Naive B cell (primary cell): ENCODE measurements at regions not wholly inside any gene's neighbourhood (a gene's known extent, or its start where the extent isn't known, plus 50 kb on each side); places are given as distances from the start of the nearest gene placed in this dataset.
"Not testable (repeated sequence)": the region's sequence is repeated elsewhere in the genome, so short reads cannot be mapped to it uniquely, and the experiment has no call there.

Source experiments
- ATAC-seq, 2 donors: fragments of 150-1000 bp; cut with Tn5 transposase; 2 replicates each; pipeline ENCODE4 v1.10.0; 2021; ENCODE audit warnings: low read depth in 2 of 2, mild to moderate bottlenecking in 2 of 2, moderate library complexity in 2 of 2
- DNase-seq: peaks from one replicate; pipeline ENCODE4 v3.0.0; 2022
- H3K27ac Mint-ChIP-seq, 6 donors: one replicate each; pipeline ENCODE4 v1.8.0; 2020 to 2022; ENCODE audit warnings: mild to moderate bottlenecking in 6 of 6, mixed read lengths in 6 of 6, moderate library complexity in 5 of 6, inconsistent platforms in 2 of 6
- H3K27me3 Mint-ChIP-seq, 3 donors: one replicate each; pipeline ENCODE4 v1.8.0; 2021 to 2022; ENCODE audit warnings: mixed read lengths in 3 of 3, mild to moderate bottlenecking in 1 of 3
- H3K36me3 Mint-ChIP-seq, 2 donors: one replicate each; pipeline ENCODE4 v1.8.0; 2020 to 2022; ENCODE audit warnings: mixed read lengths in 2 of 2, inconsistent platforms in 1 of 2, mild to moderate bottlenecking in 1 of 2
- H3K4me1 Mint-ChIP-seq, 3 donors: one replicate each; pipeline ENCODE4 v1.8.0; 2020 to 2022; ENCODE audit warnings: mixed read lengths in 3 of 3, inconsistent platforms in 1 of 3, mild to moderate bottlenecking in 1 of 3, moderate library complexity in 1 of 3
- H3K4me3 Mint-ChIP-seq, 8 donors: one replicate each; pipeline ENCODE4 v1.8.0; 2020 to 2022; ENCODE audit warnings: mild to moderate bottlenecking in 8 of 8, mixed read lengths in 8 of 8, moderate library complexity in 8 of 8, inconsistent platforms in 2 of 8
- H3K9me3 Mint-ChIP-seq, 7 donors: one replicate each; pipeline ENCODE4 v1.8.0; 2020 to 2022; ENCODE audit warnings: mixed read lengths in 7 of 7, mild to moderate bottlenecking in 5 of 7, inconsistent platforms in 2 of 7, moderate library complexity in 1 of 7

- DNase-seq (no peak), ATAC-seq (no peak)
- H3K9me3 Mint-ChIP-seq, result peaks cover 0 to 5% (median 0%) of the 10 kb centered on the region in 7 donors
- H3K4me3 Mint-ChIP-seq, result no peak overlapping the region
- H3K36me3 Mint-ChIP-seq, result no peaks in the 10 kb centered on the region
- H3K4me1 Mint-ChIP-seq, result no peaks in the 10 kb centered on the region
- H3K27me3 Mint-ChIP-seq, result no peaks in the 10 kb centered on the region
- no peak overlapping the region for H3K27ac Mint-ChIP-seq
These were observed 190.4 kb upstream of the KCTD3 start for GRCh38 chr1:215376544-215377264.

- Mint-ChIP-seq H3K9me3 (peaks cover 0 to 4% (median 0%) of the 10 kb centered on the region in 7 donors), H3K27me3 (no peaks in the 10 kb centered on the region), H3K27ac (no peak overlapping the region), H3K4me1 (no peaks in the 10 kb centered on the region), H3K36me3 (no peaks in the 10 kb centered on the region), H3K4me3 (no peak overlapping the region)
- ATAC-seq, result no peak
- DNase-seq, result no peak
These were observed 189.4 kb upstream of the KCTD3 start for GRCh38 chr1:215377746-215378145.

GRCh38 chr1:215380566-215380965 is 186.5 kb upstream of the KCTD3 start:
- no peak overlapping the region for H3K27ac Mint-ChIP-seq
- no peak overlapping the region for H3K4me3 Mint-ChIP-seq
- DNase-seq, result no peak
- H3K4me1 Mint-ChIP-seq, result no peaks in the 10 kb centered on the region
- no peaks in the 10 kb centered on the region for H3K27me3 Mint-ChIP-seq
- no peak for ATAC-seq
- no peaks in the 10 kb centered on the region for H3K36me3 Mint-ChIP-seq
- peaks cover 0 to 3% (median 0%) of the 10 kb centered on the region in 7 donors for H3K9me3 Mint-ChIP-seq

- H3K27ac Mint-ChIP-seq, result no peak overlapping the region
- no peak for ATAC-seq
- H3K4me1 Mint-ChIP-seq, result no peaks in the 10 kb centered on the region
- peaks cover 3 to 15% (median 8%) of the 10 kb centered on the region in 7 donors for H3K9me3 Mint-ChIP-seq
- DNase-seq, result no peak
- no peak overlapping the region for H3K4me3 Mint-ChIP-seq
- H3K27me3 Mint-ChIP-seq, result no peaks in the 10 kb centered on the region
- no peaks in the 10 kb centered on the region for H3K36me3 Mint-ChIP-seq
These were observed 173.6 kb upstream of the KCTD3 start for GRCh38 chr1:215393476-215393875.

- H3K4me3 Mint-ChIP-seq, result no peak overlapping the region
- no peak for ATAC-seq
- H3K4me1 Mint-ChIP-seq, result no peaks in the 10 kb centered on the region
- H3K9me3 Mint-ChIP-seq, result peaks cover 3 to 15% (median 7%) of the 10 kb centered on the region in 7 donors
- H3K27me3 Mint-ChIP-seq, result no peaks in the 10 kb centered on the region
- peak overlapping the region in 1 of 6 donors; percentile 82 for H3K27ac Mint-ChIP-seq
- DNase-seq, result no peak
- H3K36me3 Mint-ChIP-seq, result no peaks in the 10 kb centered on the region
These were observed 172.8 kb upstream of the KCTD3 start for GRCh38 chr1:215394084-215394991.

GRCh38 chr1:215397106-215397505 is 170.0 kb upstream of the KCTD3 start:
- ATAC-seq (no peak), DNase-seq (no peak)

GRCh38 chr1:215397843-215398242 is 169.3 kb upstream of the KCTD3 start:
- Mint-ChIP-seq H3K27ac (no peak overlapping the region), H3K27me3 (no peaks in the 10 kb centered on the region), H3K9me3 (peaks cover 1 to 10% (median 6%) of the 10 kb centered on the region in 7 donors), H3K4me1 (no peaks in the 10 kb centered on the region), H3K36me3 (no peaks in the 10 kb centered on the region), H3K4me3 (no peak overlapping the region)
- DNase-seq (no peak), ATAC-seq (no peak)

More at GRCh38 chr1:215397106-215397505, 170.0 kb upstream of the KCTD3 start:
- H3K27me3 Mint-ChIP-seq, result no peaks in the 10 kb centered on the region
- H3K36me3 Mint-ChIP-seq, result no peaks in the 10 kb centered on the region
- H3K27ac Mint-ChIP-seq, result no peak overlapping the region
- H3K9me3 Mint-ChIP-seq, result peaks cover 1 to 10% (median 6%) of the 10 kb centered on the region in 7 donors
- no peak overlapping the region for H3K4me3 Mint-ChIP-seq
- H3K4me1 Mint-ChIP-seq, result no peaks in the 10 kb centered on the region

- no peak overlapping the region for H3K4me3 Mint-ChIP-seq
- DNase-seq (no peak), ATAC-seq (no peak)
- no peaks in the 10 kb centered on the region for H3K36me3 Mint-ChIP-seq
- no peaks in the 10 kb centered on the region for H3K27me3 Mint-ChIP-seq
- no peak overlapping the region for H3K27ac Mint-ChIP-seq
- H3K4me1 Mint-ChIP-seq, result no peaks in the 10 kb centered on the region
- peaks cover 0 to 3% (median 1%) of the 10 kb centered on the region in 7 donors for H3K9me3 Mint-ChIP-seq
These were observed 167.3 kb upstream of the KCTD3 start for GRCh38 chr1:215399787-215400186.

- Mint-ChIP-seq H3K9me3 (peaks cover 0 to 3% (median 1%) of the 10 kb centered on the region in 7 donors), H3K27me3 (no peaks in the 10 kb centered on the region), H3K4me1 (no peaks in the 10 kb centered on the region), H3K27ac (no peak overlapping the region), H3K36me3 (no peaks in the 10 kb centered on the region), H3K4me3 (no peak overlapping the region)
- DNase-seq (no peak), ATAC-seq (no peak)
These were observed 166.4 kb upstream of the KCTD3 start for GRCh38 chr1:215400741-215401140.

- ATAC-seq (no peak), DNase-seq (no peak)
- Mint-ChIP-seq H3K9me3 (peaks cover 0 to 3% (median 0%) of the 10 kb centered on the region in 7 donors), H3K27me3 (no peaks in the 10 kb centered on the region), H3K36me3 (no peaks in the 10 kb centered on the region), H3K4me3 (no peak overlapping the region), H3K27ac (no peak overlapping the region), H3K4me1 (no peaks in the 10 kb centered on the region)
These were observed 165.0 kb upstream of the KCTD3 start for GRCh38 chr1:215402147-215402546.

GRCh38 chr1:215405211-215405610 is 161.9 kb upstream of the KCTD3 start:
- ATAC-seq, result no peak
- no peaks in the 10 kb centered on the region for H3K36me3 Mint-ChIP-seq
- H3K4me1 Mint-ChIP-seq, result no peaks in the 10 kb centered on the region
- no peak overlapping the region for H3K4me3 Mint-ChIP-seq
- H3K27me3 Mint-ChIP-seq, result no peaks in the 10 kb centered on the region
- DNase-seq, result no peak
- H3K9me3 Mint-ChIP-seq, result peaks cover 0 to 5% (median 0%) of the 10 kb centered on the region in 7 donors
- H3K27ac Mint-ChIP-seq, result no peak overlapping the region

- Mint-ChIP-seq H3K4me1 (no peaks in the 10 kb centered on the region), H3K36me3 (no peaks in the 10 kb centered on the region), H3K27me3 (no peaks in the 10 kb centered on the region), H3K9me3 (peaks cover 0 to 6% (median 0%) of the 10 kb centered on the region in 7 donors), H3K4me3 (no peak overlapping the region), H3K27ac (no peak overlapping the region)
- DNase-seq, result no peak
- ATAC-seq, result no peak
These were observed 160.2 kb upstream of the KCTD3 start for GRCh38 chr1:215406927-215407326.

- peaks cover 0 to 11% (median 1%) of the 10 kb centered on the region in 7 donors for H3K9me3 Mint-ChIP-seq
- H3K4me3 Mint-ChIP-seq, result no peak overlapping the region
- DNase-seq, result no peak
- ATAC-seq, result no peak
- H3K27ac Mint-ChIP-seq, result no peak overlapping the region
- H3K27me3 Mint-ChIP-seq, result no peaks in the 10 kb centered on the region
- no peaks in the 10 kb centered on the region for H3K4me1 Mint-ChIP-seq
- H3K36me3 Mint-ChIP-seq, result no peaks in the 10 kb centered on the region
These were observed 159.5 kb upstream of the KCTD3 start for GRCh38 chr1:215407575-215407974.

- not testable (repeated sequence) for H3K36me3 Mint-ChIP-seq, H3K4me3 Mint-ChIP-seq, DNase-seq, ATAC-seq, H3K4me1 Mint-ChIP-seq, H3K27ac Mint-ChIP-seq, H3K27me3 Mint-ChIP-seq
- peaks cover 0 to 11% (median 0%) of the 10 kb centered on the region in 7 donors for H3K9me3 Mint-ChIP-seq
These were observed 157.6 kb upstream of the KCTD3 start for GRCh38 chr1:215409546-215409945.
